SIG-M5 treated with dmso at 0.1 percent for 504 hours (cell line): ENCODE measurements at regions not wholly inside any gene's neighbourhood (a gene's known extent, or its start where the extent isn't known, plus 50 kb on each side); places are given as distances from the start of the nearest gene placed in this dataset.

Source experiments
- DNase-seq: peaks from one replicate; lab custom pipeline; 2025; ENCODE audit not compliant: unreplicated experiment; lab: John Stamatoyannopoulos, UW

DNA sequence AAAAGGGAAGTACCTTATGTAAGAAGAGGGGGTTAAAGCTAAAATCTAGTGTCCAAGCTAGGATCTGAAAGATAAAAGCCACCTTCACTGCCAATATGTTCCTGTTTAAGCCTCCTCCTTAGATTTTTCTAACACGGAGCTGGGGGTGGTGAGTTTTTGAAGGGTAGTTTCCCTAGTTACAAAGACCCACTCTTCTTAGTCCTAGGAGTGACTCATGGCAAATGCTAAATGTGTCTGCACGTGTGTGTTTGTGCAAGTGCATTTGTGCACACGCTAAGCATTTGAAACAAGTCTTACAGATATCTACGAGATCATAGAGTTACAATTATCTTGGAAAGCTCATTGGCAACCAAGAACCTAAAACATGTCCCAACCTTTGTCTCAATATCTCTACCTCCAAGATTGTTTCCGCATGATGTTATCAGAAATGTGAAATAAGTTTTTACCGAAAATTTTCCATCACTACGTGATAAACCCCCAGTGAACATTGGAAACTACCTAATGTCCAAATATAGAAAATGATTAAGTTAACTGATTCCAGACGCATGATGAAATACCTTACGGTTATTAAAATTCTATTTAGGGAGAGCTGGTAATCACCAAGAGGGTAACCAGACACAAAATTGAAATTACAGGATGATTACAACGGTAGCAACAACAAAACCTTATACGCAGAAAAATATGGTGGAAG lies 78.0 kb upstream of the HRH2 start:
- DNase-seq: no peak

DNA sequence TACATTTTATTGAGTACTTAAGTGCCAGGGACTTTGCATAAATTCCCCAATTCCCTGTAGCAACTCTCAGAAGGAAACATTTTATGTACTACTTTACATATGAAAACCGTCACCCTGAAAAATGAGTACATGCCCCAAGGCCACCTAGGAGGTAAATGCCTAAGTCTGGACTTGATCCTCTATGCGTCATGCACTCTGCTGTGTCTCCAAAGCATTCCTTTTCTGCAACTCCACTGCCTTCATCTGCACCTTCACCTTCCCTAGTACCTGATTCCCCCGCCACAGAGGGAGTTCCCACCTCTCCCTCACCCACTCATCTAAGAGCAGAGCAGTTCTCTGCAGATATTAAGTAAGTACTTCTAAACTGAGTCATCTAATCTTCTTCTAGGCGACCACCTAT lies 75.2 kb upstream of the HRH2 start:
- DNase-seq: no peak

DNA sequence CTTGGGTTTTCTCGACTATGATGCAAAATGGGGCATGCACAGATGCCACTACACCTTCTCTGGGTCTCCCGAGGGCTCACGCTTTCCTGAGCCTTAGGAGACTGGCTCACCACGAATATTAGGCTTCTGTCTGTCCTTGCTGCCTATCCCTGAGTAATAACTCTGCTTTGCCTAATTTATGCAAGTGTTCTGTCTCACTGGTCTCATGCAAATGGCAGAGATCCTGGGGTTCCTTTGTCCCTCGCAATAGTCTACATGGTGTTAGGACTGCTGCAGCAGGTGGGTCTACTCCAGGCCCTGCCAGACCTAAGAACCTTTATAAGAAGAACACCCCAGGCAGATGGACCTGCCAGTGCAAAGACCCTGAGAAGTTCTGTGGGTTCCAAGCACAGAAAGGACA lies 72.3 kb upstream of the HRH2 start:
- DNase-seq: no peak

DNA sequence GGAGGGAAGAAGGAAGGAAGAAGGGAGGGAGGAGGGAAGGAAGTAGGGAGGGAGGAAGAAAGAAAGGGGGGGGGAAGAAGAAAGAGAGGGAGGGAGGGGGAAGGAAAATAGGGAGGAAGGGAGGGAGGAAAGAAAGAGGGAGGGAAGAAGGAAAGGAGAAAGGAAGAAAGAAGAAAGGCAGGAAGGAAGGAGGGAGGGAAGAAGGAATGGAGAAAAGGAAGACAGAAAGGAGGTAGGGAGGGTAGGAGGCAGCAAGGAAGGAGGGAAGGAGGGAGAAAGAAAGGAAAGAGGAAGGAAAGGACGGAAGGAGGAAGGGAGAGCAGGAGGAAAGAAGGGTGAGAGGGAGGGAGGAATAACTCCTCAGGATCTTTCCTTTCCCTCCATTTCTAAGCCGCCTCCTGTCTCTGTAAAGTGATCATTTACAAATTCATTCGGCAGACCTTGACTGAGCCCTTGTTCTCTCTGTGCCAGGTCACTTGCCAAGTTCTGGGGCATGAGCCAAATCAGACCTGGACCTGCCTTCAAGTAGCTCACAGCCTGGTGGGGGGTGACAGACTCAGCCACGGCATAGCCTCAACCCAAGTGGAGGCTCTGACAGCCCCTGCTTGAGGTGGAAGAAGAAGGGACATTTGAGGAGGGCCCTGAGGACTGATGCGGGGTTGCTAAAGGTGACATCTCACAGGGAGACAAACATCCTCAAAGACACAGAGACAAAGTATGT lies 69.0 kb upstream of the HRH2 start:
- no peak for DNase-seq

DNA sequence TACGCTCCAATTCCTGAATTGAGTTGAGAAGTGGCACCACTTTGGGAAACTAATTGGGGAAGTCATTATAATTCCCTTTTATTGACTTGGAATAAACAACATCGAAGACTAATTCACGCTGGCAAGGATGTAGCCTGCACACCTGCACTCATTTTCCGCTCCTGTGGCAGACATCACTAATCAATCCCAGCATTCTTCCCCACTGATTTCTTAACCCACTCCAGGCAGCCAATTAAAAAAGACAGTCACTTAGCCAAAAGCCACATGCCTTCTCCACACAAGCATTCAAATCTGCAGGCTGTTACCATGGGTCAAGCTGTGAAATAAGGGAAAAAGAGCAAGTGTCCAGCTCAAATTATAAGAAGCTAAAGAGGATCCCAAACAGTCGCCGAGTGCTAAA lies 68.2 kb upstream of the HRH2 start:
- DNase-seq: no peak

DNA sequence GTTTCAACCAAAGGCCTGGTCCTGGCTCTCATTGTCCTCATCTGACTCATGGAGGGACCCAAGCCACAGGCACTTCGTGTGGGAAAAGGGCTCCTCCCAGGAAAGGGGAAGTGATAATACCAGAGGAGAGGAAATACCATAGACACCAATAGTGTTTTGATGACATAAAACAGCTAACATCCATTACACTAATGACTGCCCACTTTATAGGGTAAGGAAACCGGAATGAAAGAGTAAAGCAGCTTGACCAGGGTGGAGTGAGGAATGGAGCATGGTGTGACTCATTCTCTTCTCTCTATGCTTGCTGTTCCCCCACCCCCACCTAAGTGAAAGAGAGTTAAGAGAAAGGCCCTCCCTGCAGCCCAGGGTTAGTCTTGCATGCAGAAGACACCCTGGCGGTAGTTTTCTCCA lies 67.4 kb upstream of the HRH2 start:
- DNase-seq: peak; percentile 78

DNA sequence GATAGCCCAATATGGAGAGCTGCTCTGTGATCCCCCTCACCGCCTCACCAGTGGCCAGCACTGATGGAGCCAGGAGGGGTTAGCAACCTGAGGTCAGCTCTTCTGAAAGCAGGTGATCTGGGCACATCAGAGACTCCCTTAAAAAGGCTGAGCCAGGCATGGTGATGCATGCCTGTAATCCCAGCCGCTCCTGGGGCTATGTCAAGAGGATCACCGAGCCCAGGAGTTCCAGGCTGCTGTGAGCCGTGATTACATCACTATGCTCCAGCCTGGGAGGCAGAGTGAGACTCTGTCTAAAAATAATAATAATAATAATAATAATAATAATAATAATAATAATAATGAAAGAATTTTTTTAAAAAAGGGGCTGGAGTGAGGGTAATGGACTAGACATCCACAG lies 66.6 kb upstream of the HRH2 start:
- DNase-seq: no peak

DNA sequence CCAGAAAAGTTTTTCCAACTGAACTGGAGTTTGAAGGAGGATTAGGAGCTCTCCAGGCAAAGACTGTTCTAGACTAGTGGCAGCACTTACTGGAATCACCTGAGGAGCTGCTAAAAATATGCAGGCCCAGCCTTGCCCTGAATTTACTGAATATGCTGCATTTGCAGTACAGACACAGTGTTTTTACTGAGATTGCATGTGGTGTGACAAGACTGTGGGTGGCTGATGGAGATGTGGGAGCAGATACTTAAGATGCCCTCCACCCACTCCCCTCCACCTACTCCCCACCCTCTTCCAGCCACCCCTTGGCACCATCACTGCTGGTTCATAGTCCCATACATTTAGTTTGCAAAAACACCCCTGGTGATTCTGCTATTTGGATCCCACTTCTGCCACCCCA lies 64.1 kb upstream of the HRH2 start:
- DNase-seq: no peak

DNA sequence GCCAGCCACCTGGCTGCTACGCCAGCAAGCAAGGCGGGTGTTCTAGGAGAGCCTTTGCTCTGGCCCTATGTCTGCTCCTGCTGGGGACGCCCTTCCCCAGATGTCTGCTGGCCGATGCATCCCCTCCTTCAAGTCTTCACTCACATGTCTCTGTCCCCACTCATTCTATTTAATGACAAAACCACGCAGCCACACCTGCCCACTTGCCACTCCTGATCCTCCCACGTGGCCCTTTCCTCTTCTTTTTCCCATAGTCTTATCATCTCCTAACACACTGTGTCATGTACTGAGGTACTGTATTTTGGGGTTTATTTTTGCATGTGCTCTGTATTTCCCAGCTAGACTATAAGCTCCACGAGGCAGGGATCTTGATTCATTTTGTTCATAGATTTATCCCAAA lies 62.0 kb upstream of the HRH2 start:
- DNase-seq: no peak

DNA sequence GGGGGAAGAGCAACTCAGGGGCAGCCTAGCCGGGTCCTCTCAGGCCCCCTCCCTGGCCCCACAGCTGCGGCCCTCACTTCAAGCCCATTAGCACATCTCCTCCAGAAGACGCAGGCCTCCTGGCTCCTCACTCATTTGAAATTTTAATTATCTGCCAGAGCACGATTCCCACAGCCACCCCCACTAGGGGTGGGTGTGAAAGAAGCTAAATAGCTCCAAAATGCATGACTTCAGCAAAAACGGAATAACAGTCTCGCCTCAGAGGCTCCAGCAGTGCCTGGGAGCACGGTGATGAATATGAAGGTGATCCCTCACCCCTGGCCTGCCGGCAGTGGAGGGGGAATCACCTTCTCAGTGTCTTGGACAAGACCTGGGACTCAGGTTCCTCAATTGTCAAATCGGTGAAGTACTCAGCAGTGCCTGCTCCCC lies 61.1 kb upstream of the HRH2 start:
- DNase-seq: no peak

DNA sequence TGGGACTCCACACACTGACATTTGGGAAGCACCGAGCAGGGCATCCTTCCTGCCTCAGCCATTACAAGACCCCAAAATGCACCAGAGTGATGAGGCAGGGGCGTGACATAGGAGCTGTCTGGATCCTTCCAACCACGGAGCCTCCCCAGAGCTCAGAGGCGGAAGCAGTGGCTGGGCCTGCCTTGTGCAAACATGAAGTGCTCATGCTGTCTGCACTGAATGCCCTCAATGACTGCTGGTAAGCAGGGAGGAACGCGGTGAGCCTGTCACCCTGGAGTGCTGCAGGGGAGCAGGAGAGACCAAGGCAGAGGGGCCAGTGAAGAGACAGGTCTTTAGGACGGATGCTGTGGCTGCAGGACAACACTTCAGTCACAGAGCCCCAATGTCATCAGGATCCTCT lies 60.2 kb upstream of the HRH2 start:
- DNase-seq: no peak

DNA sequence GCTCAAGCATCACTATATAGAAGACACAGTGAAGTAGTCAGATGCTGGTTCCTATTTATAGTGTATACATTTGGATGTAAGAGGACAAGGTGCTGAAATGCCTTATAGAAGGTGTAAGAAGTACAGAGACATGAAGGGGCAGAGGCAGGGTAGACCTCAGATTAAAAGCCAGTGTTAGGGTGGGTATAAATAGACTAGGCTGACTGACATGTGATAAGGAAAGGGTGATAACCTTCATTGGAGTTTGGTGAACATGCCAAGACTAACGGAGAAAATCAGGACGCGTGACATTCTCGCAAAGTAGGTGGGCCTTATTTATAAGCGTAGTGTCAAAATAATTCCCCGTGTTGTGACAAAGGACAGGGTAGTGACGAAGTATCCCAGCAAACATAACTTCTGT lies 59.1 kb upstream of the HRH2 start:
- no peak for DNase-seq

DNA sequence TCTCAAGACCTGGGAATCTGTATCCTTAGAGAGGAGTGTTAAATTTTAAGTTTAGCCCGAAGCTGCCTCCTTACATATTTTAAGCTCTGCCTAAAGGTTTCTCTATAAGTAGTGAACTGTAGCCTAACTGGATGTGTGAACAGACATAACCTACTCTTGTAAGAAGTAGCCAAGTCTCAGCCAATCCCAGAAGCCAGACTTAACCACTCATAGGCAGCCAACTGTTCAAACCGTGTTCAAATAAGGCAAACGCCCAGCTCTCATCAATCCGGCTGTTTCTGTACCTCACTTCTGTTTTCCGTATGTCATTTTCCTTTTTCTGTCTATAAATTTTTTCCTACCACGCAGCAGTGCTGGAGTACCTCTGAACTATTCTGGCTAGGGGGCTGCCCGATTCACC lies 58.7 kb upstream of the HRH2 start:
- DNase-seq: no peak

DNA sequence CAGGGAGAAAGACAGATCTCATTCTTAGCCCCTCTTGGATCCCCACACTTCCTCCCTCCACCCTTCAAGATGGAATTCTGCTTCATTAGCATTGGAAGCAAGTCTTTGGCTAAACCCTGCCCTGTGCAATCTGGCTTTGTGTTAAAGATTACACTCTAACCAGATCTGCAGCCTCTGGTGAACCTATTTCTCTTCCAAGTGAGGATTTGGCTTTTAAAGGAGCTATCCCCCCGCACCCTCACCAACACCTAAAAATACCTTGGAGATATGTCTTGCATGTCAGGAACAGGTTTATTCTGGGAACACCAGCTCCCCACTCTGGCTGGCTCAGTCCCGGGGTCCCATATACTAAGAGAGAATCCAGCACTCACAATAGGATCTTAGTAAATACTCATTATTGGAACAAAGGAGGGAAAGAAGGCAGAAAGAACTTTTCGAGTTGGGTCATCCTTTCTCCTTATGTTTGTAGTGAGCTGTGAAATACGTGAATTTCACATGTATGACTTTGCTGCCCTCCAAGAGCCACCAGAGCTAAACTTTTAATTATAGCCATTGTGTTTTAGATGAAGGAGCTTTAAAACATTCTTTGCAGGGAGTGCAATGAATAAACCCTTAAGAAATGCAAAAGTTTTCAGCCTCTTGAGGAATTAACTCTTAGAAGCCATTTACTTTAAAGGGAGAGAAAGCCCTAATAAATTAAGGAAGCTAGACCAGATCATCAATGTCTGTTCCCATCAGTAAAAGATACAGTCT lies 53.7 kb upstream of the HRH2 start:
- DNase-seq: no peak

DNA sequence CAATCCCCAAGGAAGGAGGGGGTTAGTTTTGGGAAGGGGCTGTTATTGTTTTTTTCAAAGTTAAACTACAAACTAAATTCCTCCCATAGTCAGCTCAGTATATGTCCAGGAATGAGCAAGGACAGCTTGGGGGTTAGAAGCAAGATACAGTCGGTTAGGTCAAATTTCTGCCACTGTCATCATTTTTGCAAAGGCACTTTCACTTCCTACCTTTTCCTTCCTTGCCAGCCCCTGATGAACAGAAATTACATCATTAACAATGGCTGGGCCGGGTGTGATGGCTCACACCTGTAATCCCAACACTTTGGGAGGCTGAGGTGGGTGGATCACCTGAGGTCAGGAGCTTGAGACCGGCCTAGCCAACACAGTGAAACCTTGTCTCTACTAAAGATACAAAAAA lies 51.5 kb upstream of the HRH2 start:
- DNase-seq: peak; percentile 11
